SK-N-SH treated with all-trans-retinoic acid at 6 μM for 48 hours (cell line): ENCODE measurements at regions not wholly inside any gene's neighbourhood (a gene's known extent, or its start where the extent isn't known, plus 50 kb on each side); places are given as distances from the start of the nearest gene placed in this dataset.

ENCODE experiments used
- ATAC-seq: fragments of 200-7000 bp; cut with Tn5 transposase; 3 replicates; pipeline ENCODE4 v1.9.1; 2020; ENCODE audit warnings: mild to moderate bottlenecking, moderate library complexity
- BACH2 ChIP-seq: fragments of 250-450 bp; sonication (Bioruptor Pico); IDR thresholded peaks from 2 replicates; pipeline ENCODE4 v1.9.0; 2021; ENCODE audit warnings: mild to moderate bottlenecking, borderline replicate concordance
- CSRNP3 ChIP-seq: fragments of 250-450 bp; sonication (Bioruptor Pico); IDR thresholded peaks from 2 replicates; pipeline ENCODE4 v1.5.1; 2021; ENCODE audit warnings: mild to moderate bottlenecking, moderate library complexity
- ESRRG ChIP-seq: fragments of 250-450 bp; sonication (Bioruptor Pico); IDR thresholded peaks from 2 replicates; pipeline ENCODE4 v1.6.1; 2021; ENCODE audit warnings: mild to moderate bottlenecking
- GLIS3 ChIP-seq: fragments of 250-450 bp; sonication (Bioruptor Pico); IDR thresholded peaks from 2 replicates; pipeline ENCODE4 v1.5.0; 2020; ENCODE audit warnings: mild to moderate bottlenecking, moderate library complexity
- OSR1 ChIP-seq: fragments of 250-450 bp; sonication (Bioruptor Pico); IDR thresholded peaks from 2 replicates; pipeline ENCODE4 v1.8.0; 2022; ENCODE audit warnings: moderate library complexity, mild to moderate bottlenecking, inconsistent platforms
- PATZ1 ChIP-seq: fragments of 250-450 bp; sonication (Bioruptor Pico); IDR thresholded peaks from 2 replicates; pipeline ENCODE4 v1.8.0; 2020; ENCODE audit warnings: mild to moderate bottlenecking, moderate library complexity, borderline replicate concordance
- PPARA ChIP-seq: fragments of 250-450 bp; sonication (Bioruptor Pico); IDR thresholded peaks from 2 replicates; pipeline ENCODE4 v1.5.0; 2020; ENCODE audit warnings: mild to moderate bottlenecking, borderline replicate concordance
- TCF4 ChIP-seq: fragments of 250-450 bp; sonication (Bioruptor Pico); IDR thresholded peaks from 2 replicates; pipeline ENCODE4 v1.8.0; 2021; ENCODE audit warnings: mild to moderate bottlenecking, moderate library complexity, borderline replicate concordance
- TOX ChIP-seq: fragments of 250-450 bp; sonication (Bioruptor Pico); IDR thresholded peaks from 2 replicates; pipeline ENCODE4 v1.8.0; 2021; ENCODE audit warnings: mild to moderate bottlenecking, moderate library complexity, borderline replicate concordance
- ZFP3 ChIP-seq: fragments of 250-450 bp; sonication (Bioruptor Pico); IDR thresholded peaks from 2 replicates; pipeline ENCODE4 v1.5.0; 2020; ENCODE audit warnings: mild to moderate bottlenecking, moderate library complexity
- ZFP30 ChIP-seq: fragments of 450-650 bp; formaldehyde crosslinking; IDR thresholded peaks from 2 replicates; pipeline ENCODE4 v1.5.0; 2022; ENCODE audit warnings: mild to moderate bottlenecking, moderate library complexity
- ZNF565 ChIP-seq: fragments of 450-650 bp; formaldehyde crosslinking; conservative IDR thresholded peaks from 2 replicates; pipeline ENCODE4 v1.5.0; 2020; ENCODE audit warnings: low read depth, mild to moderate bottlenecking, moderate library complexity
- TF ChIP-seq, protein P1 (sequence below): fragments of 250-450 bp; sonication (Bioruptor Pico); IDR thresholded peaks from 2 replicates; pipeline ENCODE4 v1.5.0; 2020; ENCODE audit warnings: mild to moderate bottlenecking, moderate library complexity
- TF ChIP-seq, protein P2 (sequence below): fragments of 250-450 bp; sonication (Bioruptor Pico); IDR thresholded peaks from 2 replicates; pipeline ENCODE4 v1.5.1; 2020; ENCODE audit warnings: low read depth, mild to moderate bottlenecking, moderate library complexity

DNA sequence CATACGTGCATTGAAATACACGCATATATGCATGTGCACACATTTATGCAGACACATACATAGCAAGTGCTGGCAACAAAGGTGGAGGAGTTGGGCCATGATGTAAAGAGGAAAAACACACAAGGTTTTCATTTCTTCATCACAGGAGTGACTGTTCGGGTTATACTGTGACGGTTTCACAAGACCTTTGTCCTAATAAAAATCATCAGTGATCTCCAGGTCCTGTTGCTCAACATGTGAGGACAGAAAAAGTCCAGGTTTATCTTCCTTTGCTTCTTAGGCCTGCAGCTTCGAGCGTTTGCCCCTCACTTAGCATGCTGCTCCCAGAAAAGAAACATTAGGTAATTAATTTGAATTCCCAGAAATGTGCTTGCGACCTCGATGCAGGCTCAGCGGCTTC, 1260.0 kb upstream of the TMEM132C start (continued):
- TF ChIP-seq PATZ1 (CRISPR knock-in tag) (no peak), ZFP3 (CRISPR knock-in tag) (no peak), TCF4 (no peak), BACH2 (CRISPR knock-in tag) (no peak)
- TF ChIP-seq, all 23 proteins: peak for 0

GRCh38 chr12:127008755-127009403, 1258.1 kb upstream of the TMEM132C start:
- TF ChIP-seq ZFP3 (CRISPR knock-in tag) (no peak), ZNF565 (CRISPR knock-in tag) (no peak), ZFP30 (CRISPR knock-in tag) (no peak), PPARA (CRISPR knock-in tag) (no peak), OSR1 (no peak), PATZ1 (CRISPR knock-in tag) (no peak)
- ATAC-seq, result no peak

DNA sequence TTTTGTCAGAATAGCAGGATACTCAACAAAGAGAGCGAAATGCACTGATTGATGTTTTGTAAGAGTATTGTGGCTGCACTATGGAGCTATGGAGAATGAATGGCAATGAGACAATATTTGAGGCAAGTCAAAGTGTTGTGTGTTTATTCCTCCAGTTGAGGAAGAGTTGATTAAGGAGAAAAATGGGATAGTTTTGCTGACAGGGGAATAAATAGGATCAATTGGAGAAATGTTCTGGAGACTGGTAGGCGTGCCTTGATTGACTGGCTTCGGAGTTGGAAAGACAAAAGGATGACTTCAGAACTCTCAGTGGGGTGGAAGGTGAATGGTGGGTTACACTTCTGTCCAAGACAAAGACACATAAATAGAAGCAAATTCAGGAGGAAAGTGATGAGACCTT, 1254.9 kb upstream of the TMEM132C start:
- ATAC-seq, result no peak
- TF ChIP-seq GLIS3 (CRISPR knock-in tag) (no peak), CSRNP3 (no peak), TCF4 (no peak), ESRRG (CRISPR knock-in tag) (no peak)
- TF ChIP-seq, protein P1, sequence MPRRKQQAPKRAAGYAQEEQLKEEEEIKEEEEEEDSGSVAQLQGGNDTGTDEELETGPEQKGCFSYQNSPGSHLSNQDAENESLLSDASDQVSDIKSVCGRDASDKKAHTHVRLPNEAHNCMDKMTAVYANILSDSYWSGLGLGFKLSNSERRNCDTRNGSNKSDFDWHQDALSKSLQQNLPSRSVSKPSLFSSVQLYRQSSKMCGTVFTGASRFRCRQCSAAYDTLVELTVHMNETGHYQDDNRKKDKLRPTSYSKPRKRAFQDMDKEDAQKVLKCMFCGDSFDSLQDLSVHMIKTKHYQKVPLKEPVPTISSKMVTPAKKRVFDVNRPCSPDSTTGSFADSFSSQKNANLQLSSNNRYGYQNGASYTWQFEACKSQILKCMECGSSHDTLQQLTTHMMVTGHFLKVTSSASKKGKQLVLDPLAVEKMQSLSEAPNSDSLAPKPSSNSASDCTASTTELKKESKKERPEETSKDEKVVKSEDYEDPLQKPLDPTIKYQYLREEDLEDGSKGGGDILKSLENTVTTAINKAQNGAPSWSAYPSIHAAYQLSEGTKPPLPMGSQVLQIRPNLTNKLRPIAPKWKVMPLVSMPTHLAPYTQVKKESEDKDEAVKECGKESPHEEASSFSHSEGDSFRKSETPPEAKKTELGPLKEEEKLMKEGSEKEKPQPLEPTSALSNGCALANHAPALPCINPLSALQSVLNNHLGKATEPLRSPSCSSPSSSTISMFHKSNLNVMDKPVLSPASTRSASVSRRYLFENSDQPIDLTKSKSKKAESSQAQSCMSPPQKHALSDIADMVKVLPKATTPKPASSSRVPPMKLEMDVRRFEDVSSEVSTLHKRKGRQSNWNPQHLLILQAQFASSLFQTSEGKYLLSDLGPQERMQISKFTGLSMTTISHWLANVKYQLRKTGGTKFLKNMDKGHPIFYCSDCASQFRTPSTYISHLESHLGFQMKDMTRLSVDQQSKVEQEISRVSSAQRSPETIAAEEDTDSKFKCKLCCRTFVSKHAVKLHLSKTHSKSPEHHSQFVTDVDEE (CRISPR knock-in tag), result no peak
- TF ChIP-seq, protein P2, sequence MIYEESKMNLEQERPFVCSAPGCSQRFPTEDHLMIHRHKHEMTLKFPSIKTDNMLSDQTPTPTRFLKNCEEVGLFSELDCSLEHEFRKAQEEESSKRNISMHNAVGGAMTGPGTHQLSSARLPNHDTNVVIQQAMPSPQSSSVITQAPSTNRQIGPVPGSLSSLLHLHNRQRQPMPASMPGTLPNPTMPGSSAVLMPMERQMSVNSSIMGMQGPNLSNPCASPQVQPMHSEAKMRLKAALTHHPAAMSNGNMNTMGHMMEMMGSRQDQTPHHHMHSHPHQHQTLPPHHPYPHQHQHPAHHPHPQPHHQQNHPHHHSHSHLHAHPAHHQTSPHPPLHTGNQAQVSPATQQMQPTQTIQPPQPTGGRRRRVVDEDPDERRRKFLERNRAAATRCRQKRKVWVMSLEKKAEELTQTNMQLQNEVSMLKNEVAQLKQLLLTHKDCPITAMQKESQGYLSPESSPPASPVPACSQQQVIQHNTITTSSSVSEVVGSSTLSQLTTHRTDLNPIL, result no peak

- TF ChIP-seq, protein P1 (CRISPR knock-in tag), result no peak
- TF ChIP-seq PPARA (CRISPR knock-in tag) (no peak), TOX (CRISPR knock-in tag) (no peak)
- ATAC-seq, result no peak
Observed at GRCh38 chr12:127013197-127013596, 1253.8 kb upstream of the TMEM132C start.
